Skin epidermis (tissue), 12 donors: ENCODE measurements at regions not wholly inside any gene's neighbourhood (a gene's known extent, or its start where the extent isn't known, plus 50 kb on each side); places are given as distances from the start of the nearest gene placed in this dataset.
"Not testable (repeated sequence)": the region's sequence is repeated elsewhere in the genome, so short reads cannot be mapped to it uniquely, and the experiment has no call there.

Source experiments
- H3K27ac ChIP-seq, 21 experiments: fragments of 200-600 bp; sonication (generic) in 11 of 21; one replicate each; pipeline ENCODE4 v1.5.0; 2020; ENCODE audit warnings: mild to moderate bottlenecking in 3 of 21, inconsistent platforms in 2 of 21, moderate library complexity in 2 of 21
- H3K4me3 ChIP-seq, 7 experiments: fragments of 200-600 bp; sonication (generic) in 2 of 7; one replicate each; pipeline ENCODE4 v1.5.0; 2020; ENCODE audit warnings: inconsistent platforms in 2 of 7, mild to moderate bottlenecking in 2 of 7, moderate library complexity in 1 of 7

GRCh38 chr4:178205826-178206225, 763.6 kb upstream of the AGA start:
- no peak overlapping the region for H3K4me3 ChIP-seq
- no peak overlapping the region for H3K27ac ChIP-seq

DNA sequence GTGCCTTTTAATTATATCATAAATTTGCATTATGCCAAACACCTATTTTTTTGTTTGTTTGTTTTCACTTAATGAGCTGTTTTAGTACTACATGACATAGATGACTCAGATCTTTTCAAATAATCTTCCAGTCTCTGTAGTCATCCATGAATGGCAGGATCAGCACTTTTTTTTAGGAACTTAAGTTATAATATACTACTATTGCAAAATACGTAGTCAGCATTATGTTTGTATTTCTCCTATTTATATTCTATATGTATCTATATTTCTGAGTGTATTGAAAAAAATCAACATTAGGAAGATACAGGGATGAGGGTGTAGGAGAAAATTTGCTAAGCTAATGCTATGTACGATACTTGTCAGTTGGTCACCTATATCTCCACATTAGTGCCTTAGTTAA, 773.1 kb upstream of the AGA start:
- Histone ChIP-seq H3K27ac (no peak overlapping the region), H3K4me3 (no peak overlapping the region)

DNA sequence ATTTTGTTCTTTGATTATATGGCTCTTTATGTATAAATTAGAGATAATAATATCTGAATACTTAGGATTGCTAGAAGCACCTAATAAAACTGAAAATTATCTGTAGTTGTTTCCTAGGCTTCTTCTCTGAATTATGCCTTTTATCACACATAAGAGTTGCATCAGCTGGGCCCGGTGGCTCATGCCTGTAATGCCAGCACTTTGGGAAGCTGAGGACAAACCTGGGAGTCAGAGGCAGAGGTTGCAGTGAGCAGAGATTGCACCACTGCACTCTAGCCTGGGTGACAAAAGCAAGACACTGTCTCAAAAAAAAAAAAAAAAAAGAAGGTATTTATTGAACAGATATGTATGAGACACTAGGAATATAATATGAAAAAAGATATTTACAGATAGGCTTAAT, 773.5 kb upstream of the AGA start:
- H3K4me3 ChIP-seq: no peak overlapping the region
- H3K27ac ChIP-seq: no peak overlapping the region

DNA sequence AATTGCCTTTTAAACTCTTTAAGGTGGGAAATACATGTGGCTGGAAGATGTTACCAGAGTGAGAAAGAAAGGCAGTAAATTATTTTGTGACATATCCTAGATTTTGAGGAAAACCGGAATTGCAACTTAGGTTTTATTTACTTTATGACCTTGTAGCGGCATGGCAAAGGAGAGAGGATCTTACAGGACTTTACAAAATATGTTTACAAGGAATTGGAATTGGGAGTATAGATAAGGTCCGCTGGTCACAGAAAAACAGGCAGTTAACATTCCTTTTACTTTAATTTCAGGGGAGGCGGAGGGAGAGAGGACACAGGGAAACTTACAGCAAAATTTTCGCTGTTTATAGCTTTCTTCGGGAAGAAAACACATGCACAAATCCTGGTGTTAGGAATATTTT, 784.2 kb upstream of the AGA start:
- H3K4me3 ChIP-seq, H3K27ac ChIP-seq: not testable (repeated sequence)

DNA sequence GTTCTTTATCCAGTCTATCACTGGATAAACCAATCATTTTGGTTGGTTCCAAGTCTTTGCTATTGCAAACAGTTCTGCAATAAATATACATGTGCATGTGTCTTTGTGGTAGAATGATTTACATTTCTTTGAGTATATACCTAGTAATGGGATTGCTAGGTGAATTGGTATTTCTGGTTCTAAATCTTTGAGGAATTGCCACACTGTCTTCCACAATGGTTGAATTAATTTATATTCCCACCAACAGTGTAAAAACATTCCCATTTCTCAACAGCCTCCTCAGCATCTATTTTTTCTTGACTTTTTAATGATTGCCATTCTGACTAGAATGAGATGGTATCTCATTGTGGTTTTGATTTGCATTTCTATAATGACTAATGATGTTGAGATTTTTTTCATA, 791.7 kb upstream of the AGA start:
- Histone ChIP-seq H3K4me3 (no peak overlapping the region), H3K27ac (no peak overlapping the region)

DNA sequence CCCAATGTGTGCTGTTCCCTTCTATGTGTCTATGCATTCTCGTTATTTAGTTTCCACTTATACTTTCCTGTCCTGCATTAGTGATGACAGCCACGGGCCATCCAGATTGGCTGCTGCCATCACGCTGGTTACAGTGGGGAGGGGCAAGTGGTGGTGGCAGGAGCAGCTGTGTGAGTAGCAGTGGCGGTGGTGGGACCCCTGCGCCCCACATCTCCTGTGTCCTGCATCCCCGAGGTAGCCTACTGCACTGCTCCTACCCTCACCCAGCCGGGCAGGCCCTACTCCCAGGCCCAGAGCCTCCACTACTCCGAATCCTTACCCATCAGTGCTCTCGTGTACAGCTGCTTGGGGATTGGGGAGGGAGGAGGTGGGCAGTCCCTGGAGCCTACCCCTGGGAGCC, 798.7 kb upstream of the AGA start:
- no peak overlapping the region for H3K27ac ChIP-seq
- no peak overlapping the region for H3K4me3 ChIP-seq

DNA sequence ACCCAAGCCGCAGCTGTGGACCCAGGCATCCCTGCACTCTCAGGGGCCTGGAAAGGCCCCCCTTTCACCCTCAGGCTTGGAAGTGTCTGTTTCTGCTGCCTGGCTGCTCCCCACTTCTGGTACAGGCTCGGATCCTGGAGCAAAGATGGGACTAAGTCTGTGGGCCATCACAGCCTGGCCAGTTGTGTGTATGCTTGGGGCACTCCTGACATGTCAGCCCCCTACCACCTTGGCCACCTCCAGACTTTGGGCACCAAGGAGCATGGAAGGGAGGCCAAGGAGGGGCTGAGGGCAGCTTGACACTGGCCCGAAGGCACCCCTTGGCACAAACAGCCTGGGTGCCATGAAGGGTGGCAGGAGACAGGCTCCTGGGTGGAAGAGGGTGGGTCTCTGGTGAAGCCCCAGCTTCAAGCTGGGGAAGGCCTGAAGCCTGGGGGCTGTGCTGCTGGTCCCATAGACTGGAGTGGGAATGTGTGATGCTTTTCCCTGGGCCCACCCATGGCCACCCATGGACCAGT, 799.4 kb upstream of the AGA start:
- H3K27ac ChIP-seq: no peak overlapping the region
- H3K4me3 ChIP-seq: no peak overlapping the region

GRCh38 chr4:178242655-178243054, 800.4 kb upstream of the AGA start:
- Histone ChIP-seq H3K27ac (no peak overlapping the region), H3K4me3 (no peak overlapping the region)

DNA sequence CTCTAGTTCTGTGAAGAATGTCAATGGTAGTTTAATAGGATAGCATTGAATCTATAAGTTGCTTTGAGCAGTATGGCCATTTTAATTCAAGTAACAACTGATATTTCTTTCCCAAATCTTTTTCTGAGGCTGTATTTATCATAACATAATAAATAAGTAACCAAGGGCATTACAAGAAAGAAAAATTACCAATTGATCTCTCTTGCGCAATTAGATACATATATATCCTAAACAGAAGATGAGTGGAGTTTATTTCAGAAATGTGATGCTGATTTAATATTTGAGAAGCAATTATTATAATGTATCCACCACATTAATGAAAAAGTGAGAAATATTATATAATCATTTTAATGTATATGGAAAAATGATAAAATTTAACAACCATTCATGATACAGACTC, 802.5 kb upstream of the AGA start:
- Histone ChIP-seq H3K27ac (no peak overlapping the region), H3K4me3 (no peak overlapping the region)

- no peak overlapping the region for H3K4me3 ChIP-seq
- H3K27ac ChIP-seq: no peak overlapping the region
Measured at GRCh38 chr4:178255172-178255571, 812.9 kb upstream of the AGA start.

- H3K4me3 ChIP-seq: no peak overlapping the region
- H3K27ac ChIP-seq: no peak overlapping the region
Measured at GRCh38 chr4:178258603-178259002, 816.4 kb upstream of the AGA start.

DNA sequence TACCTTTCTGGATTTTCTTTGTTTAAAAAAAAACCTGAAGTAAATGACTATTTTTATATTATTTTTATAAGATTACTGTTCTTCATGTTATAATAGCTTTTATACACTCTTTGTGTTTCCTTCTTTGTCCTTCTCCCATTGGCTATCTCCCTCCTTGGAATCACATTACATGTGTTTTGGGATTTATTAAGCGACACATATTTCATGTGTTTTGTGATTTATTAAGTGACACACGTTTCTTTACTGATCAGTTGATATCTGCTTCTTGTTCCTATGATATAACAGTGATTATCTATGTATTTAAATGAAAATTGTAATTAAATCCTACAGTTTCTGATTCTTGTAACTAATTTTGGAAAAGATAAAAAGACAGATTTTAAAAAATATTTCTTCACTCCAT, 817.3 kb upstream of the AGA start:
- Histone ChIP-seq H3K4me3 (no peak overlapping the region), H3K27ac (no peak overlapping the region)

DNA sequence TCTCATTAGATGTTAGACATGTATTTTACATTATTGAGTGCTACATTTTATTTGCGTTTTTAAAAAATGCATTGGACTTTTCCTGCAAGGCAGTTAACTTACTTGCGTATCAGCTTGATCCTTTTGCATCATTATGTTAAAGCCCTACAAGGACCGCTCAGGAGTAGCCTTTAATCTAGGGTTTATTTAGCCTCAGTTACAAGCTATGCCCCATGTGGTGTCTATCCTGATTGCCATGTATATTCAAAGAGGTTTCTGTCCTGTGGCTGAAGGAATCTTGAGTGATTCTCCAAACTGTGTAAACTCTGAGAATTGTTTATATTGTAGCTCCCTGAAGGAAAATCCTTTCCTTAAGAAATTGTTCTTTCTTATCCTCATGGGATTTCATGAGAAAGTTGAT, 821.8 kb upstream of the AGA start:
- Histone ChIP-seq H3K27ac (no peak overlapping the region), H3K4me3 (no peak overlapping the region)

- H3K27ac ChIP-seq: no peak overlapping the region
- no peak overlapping the region for H3K4me3 ChIP-seq
Measured at GRCh38 chr4:178271386-178271785, 829.1 kb upstream of the AGA start.

DNA sequence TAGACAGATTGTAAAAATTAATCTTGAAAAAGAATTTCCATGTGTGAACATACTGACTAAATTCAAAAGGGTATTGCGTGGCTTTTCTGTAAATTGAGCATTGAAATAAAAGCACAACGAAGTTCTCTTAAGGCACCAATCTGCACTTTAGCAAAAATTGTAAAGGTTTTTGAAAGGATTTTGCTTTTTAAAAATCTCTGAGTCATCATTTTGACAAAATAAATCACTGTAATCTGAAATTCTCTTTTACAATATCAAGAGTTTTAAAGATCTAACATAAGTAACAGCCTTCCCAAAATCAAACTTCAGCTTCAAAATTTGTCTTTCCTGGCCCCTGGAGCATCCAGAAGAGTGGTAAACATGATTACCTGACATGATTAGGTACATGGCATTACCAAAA, 830.9 kb upstream of the AGA start:
- H3K27ac ChIP-seq: no peak overlapping the region
- no peak overlapping the region for H3K4me3 ChIP-seq

- Histone ChIP-seq H3K27ac (no peak overlapping the region), H3K4me3 (no peak overlapping the region)
Measured at GRCh38 chr4:178275671-178276360, 833.6 kb upstream of the AGA start.

- no peak overlapping the region for H3K4me3 ChIP-seq
Measured at GRCh38 chr4:178280362-178280761, 838.1 kb upstream of the AGA start.

DNA sequence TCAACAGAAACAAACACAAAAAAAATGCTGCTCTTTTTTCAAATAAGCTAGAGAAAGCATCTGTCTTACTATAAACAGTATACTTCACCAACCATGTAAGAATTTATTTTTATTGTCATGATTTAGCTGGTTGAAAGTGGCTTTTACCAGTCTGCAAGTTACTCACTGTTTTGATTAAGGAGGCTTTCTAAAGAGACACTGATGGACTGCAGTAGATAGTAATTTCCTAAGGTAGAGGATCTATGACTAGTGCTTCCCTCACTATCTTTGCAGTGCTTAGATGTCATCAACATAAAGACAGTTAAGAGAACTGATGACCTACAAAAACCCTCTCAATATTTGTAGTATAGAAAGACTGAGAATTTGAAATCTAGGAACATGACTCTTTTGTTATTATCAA, 846.2 kb upstream of the AGA start:
- Histone ChIP-seq H3K27ac (no peak overlapping the region), H3K4me3 (no peak overlapping the region)

More at GRCh38 chr4:178280362-178280761, 838.1 kb upstream of the AGA start:
- no peak overlapping the region for H3K27ac ChIP-seq

DNA sequence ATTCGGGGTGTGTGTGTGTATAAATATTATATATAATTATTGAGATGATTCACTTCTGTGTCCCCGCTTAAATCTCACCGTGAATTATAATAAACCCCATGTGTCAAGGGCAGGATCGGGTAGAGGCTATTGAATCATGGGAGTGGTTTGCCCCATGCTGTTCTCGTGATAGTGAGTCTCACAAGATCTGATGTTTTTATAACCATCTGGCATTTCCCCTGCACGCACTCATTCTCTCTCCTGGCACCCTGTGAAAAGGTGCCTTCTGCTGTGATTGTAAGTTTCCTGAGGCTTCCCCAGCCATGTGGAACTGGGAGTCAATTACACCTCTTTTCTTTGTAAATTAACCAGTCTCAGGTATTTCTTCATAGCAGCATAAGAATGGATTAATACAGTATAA, 851.4 kb upstream of the AGA start:
- Histone ChIP-seq H3K27ac (no peak overlapping the region), H3K4me3 (no peak overlapping the region)

DNA sequence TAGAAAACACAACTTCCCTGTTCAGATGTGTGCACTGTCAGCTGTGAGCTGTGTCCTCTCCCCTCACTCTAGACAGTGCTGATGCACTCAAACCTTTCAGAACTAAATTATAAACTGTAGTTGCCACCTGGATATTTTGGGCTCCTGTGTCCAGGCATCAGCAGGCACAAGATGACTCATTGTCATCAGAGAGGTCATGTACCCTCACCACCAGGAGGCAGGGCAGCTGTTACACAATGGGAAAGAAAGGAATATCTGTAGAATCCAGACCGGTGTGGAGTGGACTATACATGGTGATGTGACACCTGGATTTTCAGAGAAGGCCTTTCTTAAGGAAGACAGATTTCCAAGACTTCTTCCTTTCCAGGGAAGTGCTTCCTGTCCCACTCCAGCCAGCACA, 854.4 kb upstream of the AGA start:
- H3K4me3 ChIP-seq: no peak overlapping the region
- no peak overlapping the region for H3K27ac ChIP-seq

DNA sequence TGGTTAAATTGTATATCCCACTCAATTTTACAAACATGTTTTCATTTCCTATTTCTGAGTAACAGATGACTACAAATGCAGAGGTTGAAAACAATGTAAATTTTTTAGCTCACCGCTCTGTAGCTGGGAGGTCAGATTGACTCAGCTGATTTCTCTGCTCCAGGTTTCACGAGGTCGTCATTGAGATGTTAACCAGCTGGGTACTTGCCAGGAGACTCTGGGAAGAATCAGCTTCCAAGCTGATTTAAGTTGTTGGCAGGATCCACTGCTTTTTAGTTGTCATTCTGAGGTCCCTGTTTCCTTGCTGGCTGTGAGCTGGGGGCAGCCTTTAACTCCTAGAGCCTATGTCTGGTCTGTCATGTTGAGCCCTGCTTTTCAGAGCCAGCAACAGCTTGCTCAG, 864.3 kb upstream of the AGA start:
- H3K27ac ChIP-seq: no peak overlapping the region
- H3K4me3 ChIP-seq: no peak overlapping the region

GRCh38 chr4:178309890-178310289, 867.7 kb upstream of the AGA start:
- H3K27ac ChIP-seq: no peak overlapping the region
- H3K4me3 ChIP-seq: no peak overlapping the region
